HG03039 (cell line): ENCODE measurements at regions not wholly inside any gene's neighbourhood (a gene's known extent, or its start where the extent isn't known, plus 50 kb on each side); places are given as distances from the start of the nearest gene placed in this dataset.

ENCODE experiments used
- ATAC-seq: cut with Tn5 transposase; IDR thresholded peaks from one replicate; pipeline ENCODE4 v1.9.1; 2021; ENCODE audit warnings: mild to moderate bottlenecking, moderate library complexity; ENCODE audit not compliant: unreplicated experiment

- no peak for ATAC-seq
Measured at GRCh38 chr5:171509467-171509866, 90.0 kb downstream of the FGF18 start.

GRCh38 chr5:171512397-171512796 lies 93.0 kb downstream of the FGF18 start:
- no peak for ATAC-seq

- ATAC-seq = no peak
Measured at GRCh38 chr5:171513591-171513990, 94.1 kb downstream of the FGF18 start.

- ATAC-seq = no peak
Measured at GRCh38 chr5:171518916-171519315, 99.5 kb downstream of the FGF18 start.

- no peak for ATAC-seq
Measured at GRCh38 chr5:171520300-171521174, 101.1 kb downstream of the FGF18 start.

GRCh38 chr5:171521219-171521633 lies 101.8 kb downstream of the FGF18 start:
- no peak for ATAC-seq

GRCh38 chr5:171521679-171522078 lies 102.2 kb downstream of the FGF18 start:
- no peak for ATAC-seq

GRCh38 chr5:171523781-171524180 lies 104.3 kb downstream of the FGF18 start:
- ATAC-seq = no peak

- no peak for ATAC-seq
Measured at GRCh38 chr5:171524466-171524865, 105.0 kb downstream of the FGF18 start.

- ATAC-seq = no peak
Measured at GRCh38 chr5:171525085-171525484, 105.6 kb downstream of the FGF18 start.

GRCh38 chr5:171528036-171528435 lies 108.6 kb downstream of the FGF18 start:
- ATAC-seq = no peak

GRCh38 chr5:171528865-171529614 lies 109.6 kb downstream of the FGF18 start:
- ATAC-seq = no peak

- no peak for ATAC-seq
Measured at GRCh38 chr5:171531638-171532037, 112.2 kb downstream of the FGF18 start.

GRCh38 chr5:171533153-171533552 lies 113.7 kb downstream of the FGF18 start:
- no peak for ATAC-seq

GRCh38 chr5:171534043-171534895 lies 114.8 kb downstream of the FGF18 start:
- ATAC-seq = no peak

- no peak for ATAC-seq
Measured at GRCh38 chr5:171535162-171535561, 115.7 kb downstream of the FGF18 start.

GRCh38 chr5:171537070-171537849 lies 117.8 kb downstream of the FGF18 start:
- ATAC-seq = no peak

GRCh38 chr5:171537923-171538537 lies 118.6 kb downstream of the FGF18 start:
- no peak for ATAC-seq

- ATAC-seq = no peak
Measured at GRCh38 chr5:171538681-171539080, 119.2 kb downstream of the FGF18 start.

GRCh38 chr5:171540865-171541264 lies 121.4 kb downstream of the FGF18 start:
- no peak for ATAC-seq
